Panc1 (cell line): ENCODE measurements at regions not wholly inside any gene's neighbourhood (a gene's known extent, or its start where the extent isn't known, plus 50 kb on each side); places are given as distances from the start of the nearest gene placed in this dataset.

Experiments used
- CTCF ChIP-seq: fragments of 450-650 bp; IDR thresholded peaks from 2 replicates; pipeline ENCODE4 v1.5.1; 2017; ENCODE audit warnings: mild to moderate bottlenecking
- POLR2AphosphoS5 ChIP-seq: IDR thresholded peaks from 2 replicates; pipeline ENCODE4 v1.6.1; 2012; ENCODE audit warnings: mild to moderate bottlenecking, low read depth, low read length, moderate library complexity

- TF ChIP-seq CTCF (no peak), POLR2AphosphoS5 (no peak)
These were observed 159.6 kb downstream of the ARL4A start for GRCh38 chr7:12847001-12847400.
